Cardiac fibroblast (primary cell): ENCODE measurements at regions not wholly inside any gene's neighbourhood (a gene's known extent, or its start where the extent isn't known, plus 50 kb on each side); places are given as distances from the start of the nearest gene placed in this dataset.

Source experiments
- DNase-seq, 2 donors: peaks; one replicate each; pipeline versions ENCODE4 v3.0.0 to v3.0.0-alpha.2; 2010; ENCODE audit warnings: low read depth in 2 of 2
- H3K4me3 ChIP-seq, 2 donors: replicated peaks in 1 of 2; 1 replicate in 1 of 2; 2 replicates in 1 of 2; pipeline ENCODE4 v1.5.1; 2011; ENCODE audit warnings: low read depth in 2 of 2, low read length in 2 of 2, mild to moderate bottlenecking in 2 of 2, moderate library complexity in 1 of 2
- TF ChIP-seq, protein P1 (sequence below): IDR thresholded peaks from one replicate; pipeline ENCODE4 v1.5.1; 2011; ENCODE audit warnings: low read depth, mild to moderate bottlenecking, low read length, inconsistent platforms

DNA sequence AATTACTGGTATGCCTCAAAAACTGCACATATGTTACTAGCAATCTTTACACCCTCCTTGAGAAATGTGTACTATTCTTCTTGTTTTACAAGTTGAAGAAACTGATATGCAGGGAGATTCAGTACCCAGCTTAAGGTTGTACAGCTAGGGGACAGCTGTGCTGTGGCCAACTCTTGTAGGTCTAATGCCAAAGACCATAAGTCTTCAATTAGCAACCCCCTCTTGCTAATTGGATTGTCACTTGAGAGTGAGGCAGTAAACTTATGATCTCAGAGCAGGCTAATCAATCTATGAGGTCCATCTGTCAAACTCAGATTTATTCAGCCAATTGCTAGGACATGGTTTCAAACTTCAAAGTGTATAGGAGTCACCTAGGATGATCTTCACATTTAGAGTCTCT is 492.0 kb upstream of the USP24 start:
- TF ChIP-seq, protein P1, sequence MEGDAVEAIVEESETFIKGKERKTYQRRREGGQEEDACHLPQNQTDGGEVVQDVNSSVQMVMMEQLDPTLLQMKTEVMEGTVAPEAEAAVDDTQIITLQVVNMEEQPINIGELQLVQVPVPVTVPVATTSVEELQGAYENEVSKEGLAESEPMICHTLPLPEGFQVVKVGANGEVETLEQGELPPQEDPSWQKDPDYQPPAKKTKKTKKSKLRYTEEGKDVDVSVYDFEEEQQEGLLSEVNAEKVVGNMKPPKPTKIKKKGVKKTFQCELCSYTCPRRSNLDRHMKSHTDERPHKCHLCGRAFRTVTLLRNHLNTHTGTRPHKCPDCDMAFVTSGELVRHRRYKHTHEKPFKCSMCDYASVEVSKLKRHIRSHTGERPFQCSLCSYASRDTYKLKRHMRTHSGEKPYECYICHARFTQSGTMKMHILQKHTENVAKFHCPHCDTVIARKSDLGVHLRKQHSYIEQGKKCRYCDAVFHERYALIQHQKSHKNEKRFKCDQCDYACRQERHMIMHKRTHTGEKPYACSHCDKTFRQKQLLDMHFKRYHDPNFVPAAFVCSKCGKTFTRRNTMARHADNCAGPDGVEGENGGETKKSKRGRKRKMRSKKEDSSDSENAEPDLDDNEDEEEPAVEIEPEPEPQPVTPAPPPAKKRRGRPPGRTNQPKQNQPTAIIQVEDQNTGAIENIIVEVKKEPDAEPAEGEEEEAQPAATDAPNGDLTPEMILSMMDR, result no peak
- no peak overlapping the region for H3K4me3 ChIP-seq
- DNase-seq, result no peak

GRCh38 chr1:55706397-55706796 is 491.2 kb upstream of the USP24 start:
- TF ChIP-seq, protein P1, result no peak
- no peak for DNase-seq
- no peak overlapping the region for H3K4me3 ChIP-seq

DNA sequence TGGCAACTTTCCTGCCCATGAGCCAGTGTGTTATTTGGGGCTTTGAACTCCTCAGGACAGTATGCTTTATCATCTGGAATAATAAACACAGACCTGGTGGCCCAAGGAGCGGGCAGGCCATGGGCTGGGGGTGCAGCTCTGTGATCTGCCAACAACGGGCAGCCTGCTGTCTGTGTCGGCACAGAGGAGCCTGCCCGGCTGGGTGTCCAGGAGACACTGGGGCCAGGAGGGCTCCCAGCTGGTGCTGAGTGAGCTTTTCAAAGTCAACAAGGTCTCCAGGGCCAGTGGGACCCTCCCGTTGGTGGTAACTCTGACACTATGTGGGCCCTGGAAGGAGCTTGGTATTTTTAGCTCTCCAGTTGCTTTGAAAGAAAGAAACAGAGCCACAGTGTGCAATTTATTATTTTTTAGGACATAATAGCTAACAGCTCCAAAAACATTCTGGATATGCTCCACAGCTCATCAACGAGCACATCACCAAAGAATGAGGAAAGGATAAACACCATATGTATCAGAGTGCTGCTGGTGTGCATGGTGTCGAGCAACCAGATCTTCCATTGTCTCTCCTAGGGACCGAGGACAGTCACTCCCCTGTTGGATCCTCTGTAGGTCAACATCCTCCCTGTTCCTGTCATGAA is 488.7 kb upstream of the USP24 start:
- TF ChIP-seq, protein P1, result no peak
- no peak for DNase-seq
- H3K4me3 ChIP-seq, result no peak overlapping the region

GRCh38 chr1:55702064-55702463 is 486.9 kb upstream of the USP24 start:
- H3K4me3 ChIP-seq, result no peak overlapping the region
- TF ChIP-seq, protein P1, result peak; percentile 96
- peak; percentile 58 to 68 for DNase-seq

GRCh38 chr1:55700359-55701130 is 485.4 kb upstream of the USP24 start:
- TF ChIP-seq, protein P1, result no peak
- no peak overlapping the region for H3K4me3 ChIP-seq
- peak; percentile 62 to 65 for DNase-seq

DNA sequence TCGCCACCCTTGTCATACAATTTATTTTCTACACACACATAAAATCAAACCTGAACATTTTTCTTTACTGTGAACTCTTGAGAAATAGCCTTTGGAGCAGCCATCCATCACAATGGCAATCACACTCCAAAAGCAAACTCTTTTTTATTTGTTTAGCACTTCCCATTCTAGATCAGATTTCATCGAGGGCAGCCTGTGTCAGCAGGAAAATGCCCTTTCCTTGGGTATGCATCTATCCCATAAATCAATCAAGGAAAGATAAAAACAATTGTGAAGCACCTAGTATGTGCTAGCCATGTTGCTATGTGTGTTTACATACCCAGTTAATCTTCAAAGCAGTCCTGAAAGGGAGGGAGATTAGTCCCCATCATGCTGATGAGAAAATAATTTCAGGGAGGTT is 484.1 kb upstream of the USP24 start:
- DNase-seq, result no peak
- TF ChIP-seq, protein P1, result no peak
- H3K4me3 ChIP-seq, result no peak overlapping the region
